Central memory CD4-positive, alpha-beta T cell (primary cell): ENCODE measurements at regions not wholly inside any gene's neighbourhood (a gene's known extent, or its start where the extent isn't known, plus 50 kb on each side); places are given as distances from the start of the nearest gene placed in this dataset.
"Not testable (repeated sequence)": the region's sequence is repeated elsewhere in the genome, so short reads cannot be mapped to it uniquely, and the experiment has no call there.

Experiments
- DNase-seq: peaks from one replicate; pipeline ENCODE4 v3.0.0; 2022

- no peak for DNase-seq
These were observed 94.0 kb upstream of the KIF26B start for GRCh38 chr1:245060684-245061374.

DNA sequence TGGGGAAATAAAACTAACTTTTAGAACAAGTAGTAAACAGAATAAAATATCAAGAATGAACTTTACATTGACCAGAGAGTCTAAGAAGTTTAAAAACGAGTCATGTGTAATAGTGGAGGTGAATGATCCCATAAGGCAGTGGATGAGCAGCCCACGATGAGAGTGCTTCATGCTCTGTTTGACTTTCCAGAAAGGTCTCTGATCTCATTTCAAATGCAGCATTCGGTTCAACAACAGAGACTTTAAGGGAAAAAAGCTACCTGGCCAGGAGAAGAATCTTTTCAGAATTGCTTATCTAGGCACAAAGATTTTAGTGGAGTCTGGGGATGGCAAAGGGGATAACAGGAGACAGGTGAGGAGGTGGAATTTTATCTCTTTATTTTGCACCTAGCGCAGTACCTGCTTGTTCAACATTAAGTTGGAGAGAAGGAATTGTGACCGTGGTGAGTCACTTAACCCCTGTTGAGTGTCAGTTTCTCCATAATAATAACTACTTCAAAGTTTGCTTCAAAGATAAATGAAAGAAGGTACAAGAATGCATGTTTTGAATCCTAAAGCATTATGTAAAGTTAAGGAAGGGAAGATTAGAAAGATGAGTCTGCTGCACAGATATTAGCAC is 94.9 kb upstream of the KIF26B start:
- DNase-seq, result no peak

GRCh38 chr1:245058882-245059281 is 95.9 kb upstream of the KIF26B start:
- DNase-seq, result no peak

- no peak for DNase-seq
These were observed 96.3 kb upstream of the KIF26B start for GRCh38 chr1:245058436-245058835.

GRCh38 chr1:245056913-245057312 is 97.9 kb upstream of the KIF26B start:
- DNase-seq, result no peak

- DNase-seq, result not testable (repeated sequence)
These were observed 98.5 kb upstream of the KIF26B start for GRCh38 chr1:245056296-245056695.

DNA sequence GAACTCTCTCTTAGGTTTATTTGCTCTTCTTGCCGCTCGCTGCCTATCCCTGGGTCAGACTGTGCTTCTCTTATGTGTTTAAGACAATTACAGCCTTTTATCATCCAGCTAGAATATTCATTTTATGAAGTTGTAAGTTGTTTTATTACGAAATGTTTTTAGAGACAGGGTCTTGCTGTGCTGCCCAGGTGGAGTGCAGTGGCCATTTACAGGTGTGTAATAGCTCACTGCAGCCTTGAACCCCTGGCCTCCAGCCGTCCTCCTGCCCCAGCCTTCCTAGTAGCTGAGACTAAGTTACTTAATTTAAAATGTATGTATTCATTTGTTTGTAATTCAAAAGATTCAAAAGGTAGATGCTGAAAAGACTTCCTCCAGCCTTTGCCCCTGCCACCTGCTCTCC is 99.0 kb upstream of the KIF26B start:
- no peak for DNase-seq

- no peak for DNase-seq
These were observed 100.1 kb upstream of the KIF26B start for GRCh38 chr1:245054507-245055270.

DNA sequence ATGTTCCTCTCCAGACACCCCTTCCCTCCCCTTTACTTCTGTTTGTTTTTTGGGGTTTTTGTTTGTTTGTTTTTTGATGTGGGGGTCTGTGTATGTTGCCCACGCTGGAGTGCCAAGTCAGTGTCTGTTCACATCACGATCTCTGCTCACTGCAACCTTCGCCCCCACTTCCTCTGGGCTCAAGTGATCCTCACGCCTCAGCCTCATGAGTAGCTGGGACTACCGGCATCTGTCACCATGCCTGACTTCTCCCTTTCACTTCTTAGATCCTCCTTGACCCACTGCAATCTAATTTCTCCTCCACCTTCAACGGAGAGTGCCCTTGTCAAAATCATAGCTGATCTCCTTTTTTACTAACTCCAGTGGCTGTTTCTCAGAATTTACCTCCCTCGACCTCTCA is 100.7 kb upstream of the KIF26B start:
- no peak for DNase-seq

- no peak for DNase-seq
These were observed 102.5 kb upstream of the KIF26B start for GRCh38 chr1:245052258-245052657.

DNA sequence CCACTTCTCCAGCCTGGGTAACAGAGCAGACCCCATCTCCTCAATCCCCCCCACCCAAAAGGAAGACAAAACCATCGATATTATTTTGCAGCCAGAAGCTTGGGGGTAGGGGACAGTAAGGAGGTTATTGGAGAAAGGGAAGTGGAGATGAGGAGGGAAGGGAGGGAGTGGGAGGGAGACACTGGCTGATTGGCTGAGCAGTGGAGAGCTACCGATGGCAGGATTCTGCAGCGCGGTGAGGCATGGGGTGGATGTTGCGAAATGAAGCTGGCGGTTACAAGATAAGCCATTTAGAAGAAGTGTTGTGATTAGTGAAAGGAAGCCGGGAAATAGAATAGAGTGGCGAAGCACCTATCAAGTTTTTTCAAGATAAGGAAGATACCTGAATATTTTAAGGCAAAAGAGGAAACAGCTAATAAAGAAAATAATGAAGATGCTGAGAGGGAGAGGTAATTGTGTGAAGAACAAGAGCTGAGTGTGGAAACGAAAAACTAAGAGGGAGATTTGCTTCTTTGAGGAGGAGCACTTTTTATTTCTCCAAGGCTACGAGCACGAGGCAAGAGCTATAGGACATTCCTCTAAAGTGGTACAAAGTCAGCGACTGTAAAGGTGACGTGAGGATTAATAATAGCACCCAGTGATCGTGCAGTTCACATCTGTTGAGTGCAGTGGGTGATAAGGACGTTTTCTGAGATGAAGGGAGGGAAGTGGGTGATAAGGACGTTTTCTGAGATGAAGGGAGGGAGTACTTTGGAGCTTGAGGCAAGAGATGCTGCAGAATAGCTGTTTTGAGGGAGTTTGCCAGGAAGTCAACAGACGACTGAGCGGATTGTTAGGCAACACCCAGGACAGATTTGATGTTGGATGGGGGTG is 103.2 kb upstream of the KIF26B start:
- no peak for DNase-seq

DNA sequence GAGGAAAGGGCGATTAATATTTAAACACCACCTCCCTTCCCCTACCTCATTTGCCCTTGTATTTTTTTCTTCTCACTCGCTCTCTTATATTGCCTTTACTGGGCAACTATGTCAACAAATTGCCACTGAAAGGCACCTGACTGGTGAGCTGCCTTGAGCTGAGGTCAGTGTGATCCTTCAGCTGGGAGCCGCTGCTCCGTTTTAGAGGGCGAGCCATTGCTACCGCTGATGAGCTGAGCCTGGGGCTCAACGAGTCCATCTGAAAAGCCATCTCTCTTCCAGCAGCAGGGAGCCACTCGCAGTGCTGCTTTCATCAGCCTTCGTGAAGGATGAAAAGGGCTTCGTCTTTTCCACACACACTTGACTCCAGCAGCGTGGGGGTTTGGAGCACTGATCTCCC is 108.0 kb upstream of the KIF26B start:
- no peak for DNase-seq

- no peak for DNase-seq
These were observed 108.5 kb upstream of the KIF26B start for GRCh38 chr1:245046315-245046714.

- no peak for DNase-seq
These were observed 109.5 kb upstream of the KIF26B start for GRCh38 chr1:245045087-245045881.

DNA sequence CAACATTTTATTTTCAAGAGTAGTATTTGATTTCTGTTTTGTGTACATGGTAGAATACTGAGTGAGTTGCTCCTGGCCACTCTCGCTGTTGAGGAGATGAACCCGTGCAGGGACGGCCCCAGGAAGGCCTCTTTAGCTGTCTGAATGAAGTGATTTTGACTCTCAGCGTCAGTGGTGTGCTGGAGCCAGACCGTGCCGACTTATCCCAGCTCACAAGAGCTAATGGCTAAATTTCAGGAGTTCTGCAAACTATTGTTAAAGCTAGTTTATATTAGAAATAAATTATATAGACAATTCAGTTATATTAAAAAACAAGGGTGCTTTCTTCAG is 111.2 kb upstream of the KIF26B start:
- no peak for DNase-seq

GRCh38 chr1:245041058-245041698 is 113.6 kb upstream of the KIF26B start:
- DNase-seq, result no peak

DNA sequence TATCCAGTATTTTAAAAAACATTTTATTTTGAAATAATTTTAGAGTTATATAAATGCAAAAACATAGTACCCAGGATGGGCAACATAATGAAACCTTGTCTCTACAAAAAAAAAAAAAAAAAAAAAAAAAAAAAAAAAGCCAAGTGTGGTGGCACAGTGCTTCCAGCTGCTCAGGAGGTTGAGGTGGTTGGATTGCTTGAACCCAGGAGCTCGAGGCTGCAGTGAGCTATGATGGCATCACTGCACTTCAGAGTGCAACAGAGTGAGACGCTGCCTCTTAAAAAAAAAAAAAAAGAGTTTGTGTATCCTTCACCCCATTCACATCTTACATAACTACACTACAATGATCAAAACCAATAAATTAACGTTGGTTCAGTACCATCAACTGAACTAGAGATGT is 115.6 kb upstream of the KIF26B start:
- no peak for DNase-seq

DNA sequence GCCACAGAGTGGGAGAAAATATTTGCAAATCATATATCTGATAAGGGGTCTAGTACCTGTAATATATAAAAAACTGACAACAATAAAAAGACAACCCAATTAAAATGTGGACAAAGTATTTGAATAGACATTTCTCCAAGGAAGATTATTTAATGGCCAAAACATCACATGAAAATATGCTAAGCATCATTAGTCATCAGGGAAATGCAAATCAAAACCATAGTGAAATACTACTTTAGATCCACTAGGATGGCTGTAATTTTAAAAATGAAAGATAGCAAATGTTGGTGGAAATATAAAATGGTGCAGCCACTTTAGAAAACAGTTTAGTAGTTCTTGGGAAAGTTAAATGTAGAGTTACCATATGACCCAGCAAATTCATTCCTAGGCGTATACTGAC is 118.7 kb upstream of the KIF26B start:
- no peak for DNase-seq

DNA sequence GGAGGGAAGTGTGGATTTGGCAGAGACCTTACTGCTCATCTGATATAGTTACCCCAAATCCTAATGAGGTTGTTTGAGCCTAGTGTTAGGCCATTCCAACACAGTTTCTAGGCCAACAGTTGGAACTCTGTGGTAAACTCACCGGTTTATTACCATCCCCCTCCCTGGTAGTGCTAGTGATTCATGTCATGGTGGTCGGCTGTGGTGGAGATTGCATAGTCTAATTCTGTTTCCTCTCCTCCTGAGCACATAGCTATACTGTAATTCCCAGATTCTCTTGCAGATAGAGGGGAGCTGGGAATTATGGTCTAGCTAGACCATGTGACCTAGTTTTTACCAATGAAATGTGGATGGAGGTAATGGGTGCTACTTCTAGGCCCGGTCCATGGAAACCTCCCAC is 123.7 kb upstream of the KIF26B start:
- DNase-seq, result no peak

GRCh38 chr1:245026247-245026646 is 128.5 kb upstream of the KIF26B start:
- DNase-seq, result no peak

GRCh38 chr1:245025525-245025924 is 129.3 kb upstream of the KIF26B start:
- DNase-seq, result no peak

- DNase-seq, result no peak
These were observed 131.6 kb upstream of the KIF26B start for GRCh38 chr1:245023222-245023621.
